Neural cell (in vitro differentiated cells): ENCODE measurements at regions not wholly inside any gene's neighbourhood (a gene's known extent, or its start where the extent isn't known, plus 50 kb on each side); places are given as distances from the start of the nearest gene placed in this dataset.

ENCODE experiments used
- CTCF ChIP-seq: fragments of 450-650 bp; IDR thresholded peaks from 2 replicates; pipeline ENCODE4 v1.5.1; 2014; ENCODE audit warnings: antibody characterized with exemption, mild to moderate bottlenecking, moderate library complexity; ENCODE audit not compliant: poor library complexity, severe bottlenecking
- EP300 ChIP-seq: fragments of 450-650 bp; conservative IDR thresholded peaks from 2 replicates; pipeline ENCODE4 v1.6.1; 2014; ENCODE audit warnings: antibody characterized with exemption, mild to moderate bottlenecking, moderate library complexity; ENCODE audit not compliant: poor library complexity, severe bottlenecking
- EZH2 ChIP-seq: fragments of 200-600, 300-800 bp; shearing (Covaris generic), sonication (generic); IDR thresholded peaks from 2 replicates; pipeline ENCODE4 v1.6.1; 2014; ENCODE audit warnings: antibody characterized with exemption, low read length, borderline replicate concordance, mild to moderate bottlenecking; ENCODE audit not compliant: insufficient read depth, poor library complexity, severe bottlenecking
- POLR2AphosphoS5 ChIP-seq: IDR thresholded peaks from 2 replicates; pipeline ENCODE4 v1.6.1; 2012
- RAD21 ChIP-seq: fragments of 450-650 bp; conservative IDR thresholded peaks from 2 replicates; pipeline ENCODE4 v1.6.1; 2014; ENCODE audit warnings: antibody characterized with exemption, mild to moderate bottlenecking, moderate library complexity
- REST ChIP-seq: IDR thresholded peaks from 2 replicates; pipeline ENCODE4 v1.6.1; 2012; ENCODE audit warnings: borderline replicate concordance
- TAF1 ChIP-seq: IDR thresholded peaks from 2 replicates; pipeline ENCODE4 v1.6.1; 2012; ENCODE audit warnings: low read depth

DNA sequence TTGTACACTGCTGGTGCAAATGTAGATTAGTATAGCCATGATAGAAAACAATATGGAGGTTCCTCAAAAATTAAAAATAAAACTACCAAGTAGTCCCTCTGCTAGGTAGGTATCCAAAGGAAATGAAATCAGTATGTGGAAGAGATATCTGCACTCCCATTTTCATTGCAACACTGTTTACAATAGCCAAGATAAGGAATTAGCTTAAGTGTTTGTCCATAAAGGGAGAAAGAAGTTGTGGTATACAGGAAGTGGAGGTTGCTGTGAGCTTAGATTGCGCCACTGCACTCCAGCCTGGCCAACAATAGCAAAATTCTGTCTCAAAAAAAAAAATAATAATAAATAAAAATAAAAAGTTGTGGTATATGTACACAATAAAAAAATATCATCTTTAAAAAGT lies 325.0 kb upstream of the EMCN start:
- TF ChIP-seq EP300 (no peak), CTCF (no peak), REST (no peak), TAF1 (no peak), RAD21 (no peak), POLR2AphosphoS5 (no peak), EZH2 (no peak)
